Liver (tissue), 7 donors: ENCODE measurements at regions not wholly inside any gene's neighbourhood (a gene's known extent, or its start where the extent isn't known, plus 50 kb on each side); places are given as distances from the start of the nearest gene placed in this dataset.

ENCODE experiments used
- DNase-seq: peaks from one replicate; pipeline ENCODE4 v3.0.0-alpha.2; 2017; ENCODE audit warnings: low spot score
- H3K27ac ChIP-seq, 2 donors: one replicate each; pipeline ENCODE4 v1.7.0; 2013; ENCODE audit warnings: inconsistent platforms in 2 of 2, low read length in 2 of 2, control low read depth in 1 of 2, low read depth in 1 of 2, mild to moderate bottlenecking in 1 of 2
- H3K27me3 ChIP-seq, 4 donors: one replicate each; pipeline versions ENCODE4 v1.6.1 to v1.7.0; 2013; ENCODE audit warnings: low read length in 3 of 4, inconsistent platforms in 1 of 4, mild to moderate bottlenecking in 1 of 4, moderate library complexity in 1 of 4; ENCODE audit not compliant: control insufficient read depth in 4 of 4, insufficient read depth in 4 of 4
- H3K36me3 ChIP-seq, 4 donors: one replicate each; pipeline versions ENCODE4 v1.6.1 to v1.7.0; 2013; ENCODE audit warnings: low read length in 3 of 4, mild to moderate bottlenecking in 3 of 4, low read depth in 1 of 4, moderate library complexity in 1 of 4; ENCODE audit not compliant: control insufficient read depth in 4 of 4, insufficient read depth in 3 of 4
- H3K4me1 ChIP-seq, 4 donors: one replicate each; pipeline versions ENCODE4 v1.6.1 to v1.7.0; 2013; ENCODE audit warnings: low read length in 3 of 4, mild to moderate bottlenecking in 3 of 4, moderate library complexity in 1 of 4; ENCODE audit not compliant: control insufficient read depth in 4 of 4, insufficient read depth in 4 of 4
- H3K4me3 ChIP-seq, 3 donors: one replicate each; pipeline versions ENCODE4 v1.6.1 to v1.7.0; 2013; ENCODE audit warnings: low read length in 3 of 3, control low read depth in 1 of 3, low read depth in 1 of 3, mild to moderate bottlenecking in 1 of 3
- H3K9ac ChIP-seq, 2 donors: one replicate each; pipeline ENCODE4 v1.7.0; 2013; ENCODE audit warnings: low read length in 2 of 2, mild to moderate bottlenecking in 2 of 2, moderate library complexity in 2 of 2, control low read depth in 1 of 2, low read depth in 1 of 2
- H3K9me3 ChIP-seq, 4 donors: one replicate each; pipeline versions ENCODE4 v1.6.1 to v1.7.0; 2013; ENCODE audit warnings: low read length in 3 of 4; ENCODE audit not compliant: control insufficient read depth in 4 of 4
- FOXA2 ChIP-seq: IDR thresholded peaks from 2 replicates; pipeline ENCODE4 v1.6.1; 2016; ENCODE audit warnings: antibody characterized with exemption
- GABPA ChIP-seq, 2 donors: IDR thresholded peaks in 1 of 2; conservative IDR thresholded peaks in 1 of 2; 2 replicates each; pipeline ENCODE4 v1.6.1; 2016; ENCODE audit warnings: antibody characterized with exemption in 2 of 2, mild to moderate bottlenecking in 1 of 2, moderate library complexity in 1 of 2
- HNF4A ChIP-seq, 2 donors: conservative IDR thresholded peaks; 2 replicates each; pipeline ENCODE4 v1.6.1; 2016; ENCODE audit warnings: antibody characterized with exemption in 2 of 2, mild to moderate bottlenecking in 2 of 2
- HNF4G ChIP-seq: IDR thresholded peaks from 2 replicates; pipeline ENCODE4 v1.6.1; 2016; ENCODE audit warnings: antibody characterized with exemption
- JUND ChIP-seq, 2 donors: IDR thresholded peaks; 2 replicates each; pipeline ENCODE4 v1.6.1; 2016; ENCODE audit warnings: antibody characterized with exemption in 2 of 2
- NR2F2 ChIP-seq: IDR thresholded peaks from 2 replicates; pipeline ENCODE4 v1.6.1; 2016; ENCODE audit warnings: antibody characterized with exemption
- RAD21 ChIP-seq, 2 donors: IDR thresholded peaks; 2 replicates each; pipeline ENCODE4 v1.6.1; 2016; ENCODE audit warnings: antibody characterized with exemption in 2 of 2, mild to moderate bottlenecking in 2 of 2
- SP1 ChIP-seq: IDR thresholded peaks from 2 replicates; pipeline ENCODE4 v1.6.1; 2018; ENCODE audit warnings: antibody characterized with exemption, mild to moderate bottlenecking
- YY1 ChIP-seq: IDR thresholded peaks from 2 replicates; pipeline ENCODE4 v1.6.1; 2016; ENCODE audit warnings: antibody characterized with exemption, mild to moderate bottlenecking
- WGBS: extraction: QIAGEN DNeasy Blood & Tissue Kit; methylation state at CpG from one replicate; pipeline ENCODE4 v1.1.7; 2013; 5-methylcytosine and 5-hydroxymethylcytosine counted together
- TF ChIP-seq, protein P1 (sequence below): IDR thresholded peaks from 2 replicates; pipeline ENCODE4 v1.6.1; 2016; ENCODE audit warnings: antibody characterized with exemption, mild to moderate bottlenecking
- TF ChIP-seq, protein P2 (sequence below): IDR thresholded peaks from 2 replicates; pipeline ENCODE4 v1.6.1; 2016; ENCODE audit warnings: antibody characterized with exemption
- donor health status: healthy.
- donor health status: healthy.
- donor health status: healthy.
- donor health status: healthy.

GRCh38 chr5:36759117-36759516, 117.5 kb upstream of the NIPBL start:
- Histone ChIP-seq H3K9ac (no peak overlapping the region), H3K36me3 (no peaks in the 10 kb centered on the region), H3K4me3 (no peak overlapping the region), H3K9me3 (no peaks in the 10 kb centered on the region), H3K27ac (no peak overlapping the region), H3K4me1 (no peaks in the 10 kb centered on the region), H3K27me3 (no peaks in the 10 kb centered on the region)
- no peak for TF ChIP-seq HNF4G
- TF ChIP-seq HNF4A (conservative IDR thresholded peaks at IDR 0.05), result no peak
- no peak for TF ChIP-seq FOXA2
- TF ChIP-seq GABPA (IDR thresholded peaks at IDR 0.05 in 1 of 2, conservative IDR thresholded peaks at IDR 0.05 in 1 of 2), result no peak
- TF ChIP-seq, protein P1, sequence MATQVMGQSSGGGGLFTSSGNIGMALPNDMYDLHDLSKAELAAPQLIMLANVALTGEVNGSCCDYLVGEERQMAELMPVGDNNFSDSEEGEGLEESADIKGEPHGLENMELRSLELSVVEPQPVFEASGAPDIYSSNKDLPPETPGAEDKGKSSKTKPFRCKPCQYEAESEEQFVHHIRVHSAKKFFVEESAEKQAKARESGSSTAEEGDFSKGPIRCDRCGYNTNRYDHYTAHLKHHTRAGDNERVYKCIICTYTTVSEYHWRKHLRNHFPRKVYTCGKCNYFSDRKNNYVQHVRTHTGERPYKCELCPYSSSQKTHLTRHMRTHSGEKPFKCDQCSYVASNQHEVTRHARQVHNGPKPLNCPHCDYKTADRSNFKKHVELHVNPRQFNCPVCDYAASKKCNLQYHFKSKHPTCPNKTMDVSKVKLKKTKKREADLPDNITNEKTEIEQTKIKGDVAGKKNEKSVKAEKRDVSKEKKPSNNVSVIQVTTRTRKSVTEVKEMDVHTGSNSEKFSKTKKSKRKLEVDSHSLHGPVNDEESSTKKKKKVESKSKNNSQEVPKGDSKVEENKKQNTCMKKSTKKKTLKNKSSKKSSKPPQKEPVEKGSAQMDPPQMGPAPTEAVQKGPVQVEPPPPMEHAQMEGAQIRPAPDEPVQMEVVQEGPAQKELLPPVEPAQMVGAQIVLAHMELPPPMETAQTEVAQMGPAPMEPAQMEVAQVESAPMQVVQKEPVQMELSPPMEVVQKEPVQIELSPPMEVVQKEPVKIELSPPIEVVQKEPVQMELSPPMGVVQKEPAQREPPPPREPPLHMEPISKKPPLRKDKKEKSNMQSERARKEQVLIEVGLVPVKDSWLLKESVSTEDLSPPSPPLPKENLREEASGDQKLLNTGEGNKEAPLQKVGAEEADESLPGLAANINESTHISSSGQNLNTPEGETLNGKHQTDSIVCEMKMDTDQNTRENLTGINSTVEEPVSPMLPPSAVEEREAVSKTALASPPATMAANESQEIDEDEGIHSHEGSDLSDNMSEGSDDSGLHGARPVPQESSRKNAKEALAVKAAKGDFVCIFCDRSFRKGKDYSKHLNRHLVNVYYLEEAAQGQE, result no peak
- TF ChIP-seq SP1, result no peak
- TF ChIP-seq, protein P2, sequence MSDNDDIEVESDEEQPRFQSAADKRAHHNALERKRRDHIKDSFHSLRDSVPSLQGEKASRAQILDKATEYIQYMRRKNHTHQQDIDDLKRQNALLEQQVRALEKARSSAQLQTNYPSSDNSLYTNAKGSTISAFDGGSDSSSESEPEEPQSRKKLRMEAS, result no peak
- no peak for TF ChIP-seq NR2F2
- no peak for TF ChIP-seq RAD21 (IDR thresholded peaks at IDR 0.05)
- no peak for DNase-seq
- WGBS, result 92% methylated on average over 1 of the region's 1 CpG

GRCh38 chr5:36763454-36763853, 113.1 kb upstream of the NIPBL start:
- H3K9ac ChIP-seq, result no peak overlapping the region
- no peaks in the 10 kb centered on the region for H3K36me3 ChIP-seq
- no peak for DNase-seq
- no peak overlapping the region for H3K4me3 ChIP-seq
- H3K9me3 ChIP-seq, result peaks cover 0 to 3% (median 0%) of the 10 kb centered on the region in 4 donors
- H3K27me3 ChIP-seq, result no peaks in the 10 kb centered on the region
- TF ChIP-seq SP1 (no peak), JUND (IDR thresholded peaks at IDR 0.05) (no peak), NR2F2 (no peak), HNF4G (no peak), HNF4A (conservative IDR thresholded peaks at IDR 0.05) (no peak), YY1 (no peak), RAD21 (IDR thresholded peaks at IDR 0.05) (no peak), GABPA (IDR thresholded peaks at IDR 0.05 in 1 of 2, conservative IDR thresholded peaks at IDR 0.05 in 1 of 2) (no peak)
- TF ChIP-seq, protein P2, result no peak
- TF ChIP-seq, protein P1, result no peak
- no peak overlapping the region for H3K27ac ChIP-seq
- 78% methylated on average over 7 of the region's 7 CpGs for WGBS
- no peaks in the 10 kb centered on the region for H3K4me1 ChIP-seq
